Activated T-cell treated with anti-CD3 and anti-CD28 coated beads, Interleukin-2, amount 50 U/mL, for 72 hours (primary cell): ENCODE measurements at regions not wholly inside any gene's neighbourhood (a gene's known extent, or its start where the extent isn't known, plus 50 kb on each side); places are given as distances from the start of the nearest gene placed in this dataset.

Experiments used
- ATAC-seq, 2 donors: fragments of 150-1000 bp; cut with Tn5 transposase; replicated peaks in 1 of 2; 2 replicates each; pipeline ENCODE4 v1.10.0; 2021; ENCODE audit warnings: moderate library complexity in 2 of 2, mild to moderate bottlenecking in 1 of 2
- DNase-seq, 2 donors: peaks; one replicate each; pipeline ENCODE4 v3.0.0; 2021 to 2022; ENCODE audit warnings: mixed read lengths in 1 of 2
- H3K27ac Mint-ChIP-seq: one replicate; pipeline ENCODE4 v1.8.0; 2022; ENCODE audit warnings: mild to moderate bottlenecking, moderate library complexity, mixed read lengths
- H3K27me3 Mint-ChIP-seq: one replicate; pipeline ENCODE4 v1.8.0; 2022; ENCODE audit warnings: low read depth, mixed read lengths
- H3K36me3 Mint-ChIP-seq, 2 donors: one replicate each; pipeline ENCODE4 v1.8.0; 2022; ENCODE audit warnings: mixed read lengths in 2 of 2, mild to moderate bottlenecking in 1 of 2; ENCODE audit not compliant: insufficient read depth in 2 of 2
- H3K4me1 Mint-ChIP-seq: one replicate; pipeline ENCODE4 v1.8.0; 2022; ENCODE audit warnings: low read depth, mixed read lengths
- H3K4me3 Mint-ChIP-seq, 2 donors: one replicate each; pipeline ENCODE4 v1.8.0; 2022; ENCODE audit warnings: mild to moderate bottlenecking in 2 of 2, mixed read lengths in 2 of 2, moderate library complexity in 2 of 2
- H3K9me3 Mint-ChIP-seq, 2 donors: one replicate each; pipeline ENCODE4 v1.8.0; 2022; ENCODE audit warnings: mixed read lengths in 2 of 2

DNA sequence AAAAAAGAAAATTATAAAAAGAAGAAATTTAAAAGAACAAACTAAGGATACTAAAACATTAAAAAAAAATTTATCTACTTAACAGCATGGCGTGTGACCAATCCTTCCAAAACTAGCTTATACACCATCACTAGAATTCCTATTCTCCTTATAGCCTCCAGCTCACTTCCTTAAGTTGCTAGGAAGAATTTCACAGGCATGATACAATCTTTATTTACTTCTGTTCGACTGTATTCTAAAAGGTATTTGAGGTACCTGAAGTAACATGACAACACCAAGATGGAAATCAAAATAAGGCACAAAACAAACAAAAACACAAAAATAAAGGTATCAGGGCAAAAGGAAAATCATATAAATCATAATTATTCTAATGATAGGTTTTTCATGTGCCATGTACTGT, 360.7 kb downstream of the FIGN start:
- Mint-ChIP-seq H3K27me3 (no peaks in the 10 kb centered on the region), H3K4me1 (no peaks in the 10 kb centered on the region), H3K36me3 (no peaks in the 10 kb centered on the region), H3K9me3 (peaks cover 3 to 4% of the 10 kb centered on the region in 2 donors), H3K4me3 (no peak overlapping the region), H3K27ac (no peak overlapping the region)
- ATAC-seq (no peak), DNase-seq (no peak)

DNA sequence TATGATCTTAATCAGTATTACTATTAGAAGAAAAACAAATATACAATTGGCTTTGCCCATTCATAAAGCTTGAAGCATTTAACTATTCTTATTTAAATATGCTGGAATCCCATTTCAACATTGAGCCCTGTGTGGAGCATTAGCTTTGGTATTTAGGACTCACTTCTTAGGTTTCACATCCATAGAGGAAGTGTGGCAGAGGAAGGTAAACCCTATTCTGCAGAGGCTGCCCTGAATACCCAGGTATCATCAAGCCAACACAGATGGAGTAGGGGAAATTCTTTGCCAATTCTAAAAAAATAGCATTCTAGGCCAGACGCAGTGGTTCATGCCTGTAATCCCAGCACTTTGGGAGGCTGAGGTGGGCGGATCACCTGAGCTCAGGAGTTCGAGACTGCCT, 361.5 kb downstream of the FIGN start:
- Mint-ChIP-seq H3K9me3 (peaks cover 3 to 4% of the 10 kb centered on the region in 2 donors), H3K27ac (no peak overlapping the region), H3K36me3 (no peaks in the 10 kb centered on the region), H3K27me3 (no peaks in the 10 kb centered on the region), H3K4me1 (no peaks in the 10 kb centered on the region), H3K4me3 (no peak overlapping the region)
- ATAC-seq (no peak), DNase-seq (no peak)

DNA sequence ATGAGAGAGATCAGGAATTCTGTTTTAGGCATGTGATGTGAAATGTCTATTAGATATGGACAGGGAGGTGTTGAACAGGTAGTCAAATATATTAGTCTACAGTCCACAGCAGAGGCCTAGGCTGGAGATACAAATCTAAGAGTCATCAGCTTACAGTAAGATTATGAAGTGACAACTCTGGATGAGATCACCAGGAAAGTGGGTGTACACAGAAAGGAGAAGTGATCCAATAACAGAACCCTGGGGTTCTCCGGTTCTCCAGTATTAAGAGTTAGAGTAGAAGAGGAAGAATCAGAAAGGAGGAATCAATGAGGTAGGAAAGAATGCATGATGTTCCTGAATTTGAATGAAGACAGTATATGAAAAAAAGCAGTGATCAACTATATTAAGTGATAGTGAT, 362.3 kb downstream of the FIGN start:
- no peak for ATAC-seq

DNA sequence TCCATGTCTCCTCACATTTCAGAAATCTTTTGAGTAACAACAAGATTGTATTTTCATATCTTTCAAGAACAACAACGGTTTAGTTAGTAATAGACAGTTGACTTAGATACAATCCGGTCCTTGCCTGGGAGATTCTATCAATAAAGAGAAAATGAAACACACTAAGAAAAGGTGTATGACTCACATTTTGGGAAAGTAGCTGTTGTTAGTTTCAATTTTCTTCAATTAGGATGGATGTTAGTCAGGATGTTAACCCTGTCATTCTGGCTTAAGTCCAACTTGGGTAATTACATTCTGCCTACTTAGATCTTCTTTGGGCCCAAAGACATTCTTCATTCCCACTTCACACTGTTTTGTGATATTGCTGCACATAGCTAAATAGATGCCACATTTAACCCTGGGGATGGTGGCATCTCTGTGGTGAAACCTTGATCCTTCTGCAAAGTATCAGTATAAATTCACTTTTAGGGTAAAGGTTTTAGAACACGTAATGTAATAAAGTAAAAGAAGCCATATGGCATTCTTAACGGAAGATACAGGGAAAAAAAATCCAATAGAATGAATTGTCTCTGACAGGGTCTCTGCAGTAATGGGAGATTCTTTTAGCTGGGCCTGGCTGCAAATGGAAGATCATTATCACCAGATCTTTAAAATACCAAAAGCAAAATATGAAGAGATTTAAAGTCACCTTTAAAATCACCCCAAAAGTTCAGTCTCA, 365.5 kb downstream of the FIGN start:
- Mint-ChIP-seq H3K4me1 (no peaks in the 10 kb centered on the region), H3K36me3 (no peaks in the 10 kb centered on the region), H3K4me3 (no peak overlapping the region), H3K27me3 (no peaks in the 10 kb centered on the region), H3K27ac (no peak overlapping the region), H3K9me3 (peaks cover 3 to 4% of the 10 kb centered on the region in 2 donors)
- no peak for ATAC-seq
- DNase-seq, result no peak

More for the DNA sequence above, 362.3 kb downstream of the FIGN start:
- Mint-ChIP-seq H3K9me3 (peaks cover 3 to 4% of the 10 kb centered on the region in 2 donors), H3K4me1 (no peaks in the 10 kb centered on the region), H3K27me3 (no peaks in the 10 kb centered on the region), H3K27ac (no peak overlapping the region), H3K4me3 (no peak overlapping the region), H3K36me3 (no peaks in the 10 kb centered on the region)
- DNase-seq, result no peak

DNA sequence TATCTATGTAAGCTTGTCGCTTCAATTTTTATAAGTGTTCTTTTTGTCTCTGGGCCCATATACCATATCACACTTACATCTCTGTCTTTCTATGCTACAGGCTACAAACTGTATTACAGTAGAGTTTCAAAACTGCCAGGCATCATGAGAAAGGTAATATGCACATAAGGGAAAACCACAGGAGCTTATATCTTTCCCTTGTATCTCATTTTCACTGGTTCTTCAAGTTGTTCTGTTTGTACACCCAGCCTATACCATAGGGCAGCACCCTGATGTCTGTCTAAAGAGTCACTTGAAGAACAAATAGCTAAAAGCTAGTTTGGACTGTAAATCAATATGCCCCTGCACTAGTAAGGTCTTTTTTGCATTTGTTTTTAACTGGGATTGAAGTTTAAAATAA, 366.7 kb downstream of the FIGN start:
- Mint-ChIP-seq H3K9me3 (peaks cover 3% of the 10 kb centered on the region in 2 donors), H3K36me3 (no peaks in the 10 kb centered on the region), H3K4me3 (no peak overlapping the region), H3K27me3 (no peaks in the 10 kb centered on the region), H3K27ac (no peak overlapping the region), H3K4me1 (no peaks in the 10 kb centered on the region)
- no peak for ATAC-seq
- no peak for DNase-seq

DNA sequence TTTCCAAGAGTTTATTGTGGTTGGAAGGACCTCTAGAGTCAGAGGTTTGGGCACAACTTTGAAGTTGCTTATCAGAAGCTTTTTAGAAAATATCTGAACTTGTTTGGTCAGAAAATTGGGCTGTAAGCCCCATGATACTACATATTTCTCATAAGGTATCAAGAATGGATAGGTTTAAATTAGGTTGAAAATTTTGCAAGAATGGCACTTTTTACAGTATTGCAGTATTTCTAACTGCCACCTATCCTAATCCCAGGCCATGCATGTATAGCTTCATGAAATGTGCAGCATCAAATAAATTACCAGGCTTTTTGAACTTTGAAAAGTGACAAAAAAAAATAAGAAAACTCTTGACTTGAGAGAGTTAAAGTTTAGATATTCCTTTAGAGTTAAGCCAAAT, 367.2 kb downstream of the FIGN start:
- no peaks in the 10 kb centered on the region for H3K27me3 Mint-ChIP-seq
- H3K36me3 Mint-ChIP-seq, result no peaks in the 10 kb centered on the region
- no peaks in the 10 kb centered on the region for H3K4me1 Mint-ChIP-seq
- no peak overlapping the region for H3K4me3 Mint-ChIP-seq
- no peak overlapping the region for H3K27ac Mint-ChIP-seq
- ATAC-seq (no peak), DNase-seq (no peak)
- peaks cover 3% of the 10 kb centered on the region in 2 donors for H3K9me3 Mint-ChIP-seq

DNA sequence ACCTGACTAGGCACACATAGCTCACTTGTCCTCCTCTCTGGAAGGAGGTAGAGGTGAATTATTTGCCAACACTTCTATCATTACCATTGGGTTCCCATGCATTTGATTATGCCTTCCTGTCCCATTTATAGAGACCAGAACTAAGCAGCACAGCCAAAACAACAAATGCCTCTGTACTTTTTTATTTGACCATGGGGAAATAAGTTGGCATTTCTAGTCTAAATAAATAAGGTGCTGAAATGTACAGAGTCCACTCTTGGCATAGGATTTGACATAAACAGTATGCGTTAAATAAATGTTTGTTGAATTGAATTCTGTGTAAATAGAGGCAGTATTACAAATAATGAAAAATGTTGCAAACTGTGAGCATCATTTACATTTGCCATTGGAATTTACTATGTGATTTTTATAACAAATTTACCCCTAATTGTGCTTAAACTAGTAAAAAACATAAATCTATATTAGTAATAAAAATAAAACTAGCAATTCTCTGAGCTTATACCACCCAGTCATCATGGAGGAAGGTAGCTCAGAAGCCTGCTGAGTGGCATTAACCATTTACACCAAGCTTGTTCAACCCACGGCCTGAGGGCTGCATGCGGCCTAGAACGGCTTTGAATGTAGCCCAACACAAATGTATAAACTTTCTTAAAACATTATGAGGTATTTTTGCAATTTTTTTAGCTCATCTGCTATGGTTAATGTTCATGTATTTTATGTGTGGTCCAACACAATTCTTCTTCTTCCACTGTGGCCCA, 367.8 kb downstream of the FIGN start:
- Mint-ChIP-seq H3K4me3 (no peak overlapping the region), H3K9me3 (peaks cover 3% of the 10 kb centered on the region in 2 donors), H3K27me3 (no peaks in the 10 kb centered on the region), H3K36me3 (no peaks in the 10 kb centered on the region), H3K27ac (no peak overlapping the region), H3K4me1 (no peaks in the 10 kb centered on the region)
- ATAC-seq (no peak), DNase-seq (no peak)

DNA sequence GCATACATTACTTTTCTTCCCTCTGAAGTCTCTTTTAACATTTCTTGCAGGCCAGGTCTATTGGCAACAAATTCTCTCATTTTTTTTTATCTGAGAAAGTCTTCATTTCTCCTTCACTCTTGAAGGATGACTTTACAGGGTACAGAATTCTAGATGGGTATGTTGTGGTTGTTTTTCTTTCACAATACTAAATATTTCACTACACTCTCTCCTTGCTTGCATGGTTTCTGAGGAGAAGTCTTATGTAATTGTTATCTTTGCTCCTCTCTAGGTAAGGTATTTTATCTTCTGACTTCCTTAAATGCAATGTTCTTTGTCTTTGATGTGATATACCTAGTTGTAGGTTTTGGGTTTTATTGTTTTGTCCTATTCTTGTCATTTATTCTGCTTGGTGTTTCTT, 371.1 kb downstream of the FIGN start:
- Mint-ChIP-seq H3K27me3 (no peaks in the 10 kb centered on the region), H3K4me1 (no peaks in the 10 kb centered on the region), H3K36me3 (no peaks in the 10 kb centered on the region), H3K9me3 (peaks cover 0 to 2% of the 10 kb centered on the region in 2 donors), H3K27ac (no peak overlapping the region), H3K4me3 (no peak overlapping the region)
- ATAC-seq, result no peak
- no peak for DNase-seq

DNA sequence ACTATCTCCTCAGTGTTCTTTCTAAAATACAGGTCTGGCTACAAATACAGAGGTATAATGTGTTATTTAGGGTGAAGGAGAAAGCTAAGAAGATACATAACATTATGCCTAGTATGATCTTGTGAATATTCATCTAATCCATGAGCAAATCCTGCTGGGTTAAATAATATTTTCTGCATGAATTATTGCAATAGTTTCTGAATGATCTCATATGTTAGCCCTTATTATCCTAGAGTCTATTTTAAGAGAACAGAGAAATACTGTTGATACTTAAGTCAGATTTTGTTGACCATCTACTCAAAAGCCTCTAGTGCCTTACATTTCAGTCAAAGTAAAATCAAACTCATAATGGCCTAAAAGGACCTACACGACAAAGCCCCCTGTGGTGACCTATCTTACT, 382.3 kb downstream of the FIGN start:
- ATAC-seq (no peak), DNase-seq (no peak)
- Mint-ChIP-seq H3K9me3 (peaks cover 3 to 5% of the 10 kb centered on the region in 2 donors), H3K27me3 (peaks cover 7% of the 10 kb centered on the region), H3K4me1 (no peaks in the 10 kb centered on the region), H3K36me3 (no peaks in the 10 kb centered on the region), H3K27ac (no peak overlapping the region), H3K4me3 (no peak overlapping the region)

DNA sequence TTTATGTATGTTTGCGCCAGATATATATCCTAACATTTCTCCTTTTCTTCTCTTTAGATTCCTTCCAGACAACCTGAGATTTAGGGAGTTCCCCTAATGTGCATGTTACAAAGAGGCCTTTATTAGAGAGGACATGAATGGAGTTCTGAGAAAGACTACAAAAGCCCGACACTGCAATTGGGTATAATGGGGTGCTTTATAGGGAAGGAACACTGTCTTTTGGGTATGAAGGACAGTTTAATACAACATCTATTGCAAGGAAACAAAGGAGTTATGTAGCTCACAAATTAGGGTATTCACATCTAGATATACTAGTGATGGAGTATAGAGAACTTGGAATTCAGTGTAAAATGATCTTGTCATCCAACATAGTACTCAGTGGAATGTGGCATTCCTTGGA, 383.8 kb downstream of the FIGN start:
- no peak overlapping the region for H3K27ac Mint-ChIP-seq
- H3K36me3 Mint-ChIP-seq, result no peaks in the 10 kb centered on the region
- peaks cover 3% of the 10 kb centered on the region in 2 donors for H3K9me3 Mint-ChIP-seq
- no peaks in the 10 kb centered on the region for H3K4me1 Mint-ChIP-seq
- no peak overlapping the region for H3K4me3 Mint-ChIP-seq
- DNase-seq (no peak), ATAC-seq (no peak)
- peaks cover 7% of the 10 kb centered on the region for H3K27me3 Mint-ChIP-seq

DNA sequence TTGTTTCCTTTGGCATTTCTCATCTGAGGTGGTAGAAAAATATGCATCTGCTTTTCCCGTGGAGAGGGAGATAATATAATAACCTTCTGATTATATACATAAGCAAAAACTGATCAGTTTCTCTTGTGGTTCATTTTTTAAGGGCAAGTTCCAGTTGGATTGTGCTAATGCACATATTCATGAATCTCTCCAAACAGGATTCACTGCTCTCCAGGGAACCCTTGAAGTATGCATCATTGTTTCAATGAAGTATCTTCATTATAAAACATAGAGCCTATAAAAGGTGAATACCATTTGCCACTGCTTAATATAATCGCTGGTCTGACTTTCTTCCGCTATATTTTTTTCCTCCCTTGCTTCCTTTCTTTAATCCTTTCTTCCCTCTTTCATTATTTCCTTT, 384.7 kb downstream of the FIGN start:
- Mint-ChIP-seq H3K9me3 (peaks cover 3% of the 10 kb centered on the region in 2 donors), H3K36me3 (no peaks in the 10 kb centered on the region), H3K27me3 (peaks cover 7% of the 10 kb centered on the region), H3K4me3 (no peak overlapping the region), H3K27ac (no peak overlapping the region), H3K4me1 (no peaks in the 10 kb centered on the region)
- ATAC-seq, result no peak
- DNase-seq, result no peak

DNA sequence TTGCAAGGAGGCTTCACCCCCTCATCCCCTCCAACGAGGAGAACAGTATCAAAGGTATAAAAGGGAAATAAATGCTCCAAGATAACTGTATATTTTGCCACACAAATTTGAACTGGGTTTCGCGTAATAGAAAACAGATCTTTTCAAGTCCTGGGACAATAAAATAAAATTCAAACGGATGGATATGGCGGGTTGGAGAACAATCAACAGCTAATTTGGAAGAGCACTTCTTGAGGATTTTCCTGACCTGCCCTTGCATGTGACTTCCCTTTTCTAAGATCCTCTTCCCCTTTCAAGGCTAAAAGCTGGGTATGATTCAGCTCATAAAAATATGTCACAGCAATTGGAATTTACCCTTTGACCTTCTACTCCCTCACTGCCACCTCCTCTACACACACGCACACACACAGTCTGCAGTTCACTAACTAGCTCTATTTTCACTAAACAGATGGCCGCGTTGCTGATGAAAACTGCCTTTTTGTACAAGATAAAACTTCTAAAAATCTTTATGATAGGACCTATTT, 386.9 kb downstream of the FIGN start:
- no peaks in the 10 kb centered on the region for H3K4me1 Mint-ChIP-seq
- peaks cover 7% of the 10 kb centered on the region for H3K27me3 Mint-ChIP-seq
- no peak for ATAC-seq
- H3K27ac Mint-ChIP-seq, result no peak overlapping the region
- H3K36me3 Mint-ChIP-seq, result no peaks in the 10 kb centered on the region
- peak overlapping the region in 1 of 2 donors; percentile 36 for H3K4me3 Mint-ChIP-seq
- H3K9me3 Mint-ChIP-seq, result peaks cover 3% of the 10 kb centered on the region in 2 donors
- no peak for DNase-seq

DNA sequence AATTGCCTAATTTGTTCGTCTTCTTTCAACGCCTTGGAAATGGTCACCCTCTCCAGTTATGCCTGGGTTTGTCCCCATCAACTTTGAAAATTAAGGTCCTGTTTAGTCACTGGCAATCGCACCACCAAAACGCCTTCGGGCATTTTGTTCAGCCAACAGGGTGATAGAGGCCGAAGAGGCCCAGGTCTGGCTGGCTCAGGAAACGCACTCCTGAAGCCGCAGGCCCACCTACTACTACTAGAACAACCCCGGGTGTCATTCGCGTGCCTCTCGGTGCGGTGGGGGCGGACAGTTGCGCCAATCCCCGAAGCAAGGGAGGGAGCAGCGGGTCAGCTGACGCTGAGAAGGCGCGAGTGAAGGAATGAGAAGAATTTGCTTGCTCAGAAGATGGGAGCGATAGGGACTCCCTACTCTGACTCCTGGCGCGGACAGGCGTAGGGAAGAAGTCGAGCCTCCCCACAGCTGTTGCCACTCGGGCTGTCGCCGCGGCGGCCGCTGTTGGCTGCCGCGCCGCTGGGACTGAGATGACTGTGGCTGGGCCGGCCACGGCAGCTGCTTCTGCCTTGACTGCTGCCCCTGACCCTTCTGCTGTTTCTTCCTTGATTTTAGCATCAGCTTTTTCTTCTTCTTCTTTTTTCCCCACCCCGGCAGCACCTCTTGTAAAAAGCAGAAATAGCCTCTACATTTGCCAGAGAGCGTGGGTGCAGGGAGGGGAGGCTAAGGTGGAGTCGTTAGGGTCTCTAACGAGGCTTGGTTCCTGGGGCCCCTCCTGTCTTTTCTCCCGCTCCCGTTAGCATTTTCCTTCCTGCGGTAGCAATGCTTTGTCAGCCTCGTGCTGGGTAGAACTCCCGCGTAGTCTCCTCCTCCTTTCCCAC, 387.6 kb downstream of the FIGN start:
- H3K4me3 Mint-ChIP-seq, result peak overlapping the region; percentile 36 to 47
- peaks cover 7% of the 10 kb centered on the region for H3K27me3 Mint-ChIP-seq
- H3K9me3 Mint-ChIP-seq, result peaks cover 1% of the 10 kb centered on the region in 2 donors
- DNase-seq (no peak), ATAC-seq (no peak)
- no peak overlapping the region for H3K27ac Mint-ChIP-seq
- no peaks in the 10 kb centered on the region for H3K4me1 Mint-ChIP-seq
- H3K36me3 Mint-ChIP-seq, result no peaks in the 10 kb centered on the region
